Thymus (tissue), 11 donors: ENCODE measurements at regions not wholly inside any gene's neighbourhood (a gene's known extent, or its start where the extent isn't known, plus 50 kb on each side); places are given as distances from the start of the nearest gene placed in this dataset.

Experiments used
- DNase-seq, 9 donors: peaks; one replicate each; pipeline ENCODE4 v3.0.0-alpha.2; 2013; ENCODE audit warnings: low spot score in 9 of 9, low read depth in 6 of 9, missing footprints in 1 of 9
- H3K27ac ChIP-seq, 2 donors: one replicate each; pipeline ENCODE4 v1.5.1; 2013; ENCODE audit warnings: control low read depth in 1 of 2, low read depth in 1 of 2, low read length in 1 of 2, mild to moderate bottlenecking in 1 of 2, moderate library complexity in 1 of 2
- H3K27me3 ChIP-seq, 2 donors: one replicate each; pipeline ENCODE4 v1.5.1; 2013; ENCODE audit warnings: low read length in 1 of 2; ENCODE audit not compliant: control insufficient read depth in 2 of 2, insufficient read depth in 1 of 2
- H3K36me3 ChIP-seq, 2 donors: one replicate each; pipeline ENCODE4 v1.5.1; 2013; ENCODE audit warnings: low read length in 1 of 2, mild to moderate bottlenecking in 1 of 2, moderate library complexity in 1 of 2; ENCODE audit not compliant: control insufficient read depth in 2 of 2, insufficient read depth in 2 of 2
- H3K4me1 ChIP-seq, 2 donors: one replicate each; pipeline ENCODE4 v1.5.1; 2013; ENCODE audit warnings: low read length in 2 of 2; ENCODE audit not compliant: control insufficient read depth in 2 of 2, insufficient read depth in 2 of 2
- H3K4me3 ChIP-seq, 2 donors: one replicate each; pipeline ENCODE4 v1.5.1; 2013; ENCODE audit warnings: low read length in 2 of 2, control low read depth in 1 of 2, mild to moderate bottlenecking in 1 of 2
- H3K9me3 ChIP-seq, 2 donors: one replicate each; pipeline ENCODE4 v1.5.1; 2013; ENCODE audit warnings: low read length in 1 of 2, mild to moderate bottlenecking in 1 of 2; ENCODE audit not compliant: control insufficient read depth in 2 of 2, insufficient read depth in 1 of 2
- WGBS: extraction: QIAGEN DNeasy Blood & Tissue Kit; methylation state at CpG from one replicate; pipeline ENCODE4 v1.1.7; 2013; 5-methylcytosine and 5-hydroxymethylcytosine counted together
- donor health status: healthy.

DNA sequence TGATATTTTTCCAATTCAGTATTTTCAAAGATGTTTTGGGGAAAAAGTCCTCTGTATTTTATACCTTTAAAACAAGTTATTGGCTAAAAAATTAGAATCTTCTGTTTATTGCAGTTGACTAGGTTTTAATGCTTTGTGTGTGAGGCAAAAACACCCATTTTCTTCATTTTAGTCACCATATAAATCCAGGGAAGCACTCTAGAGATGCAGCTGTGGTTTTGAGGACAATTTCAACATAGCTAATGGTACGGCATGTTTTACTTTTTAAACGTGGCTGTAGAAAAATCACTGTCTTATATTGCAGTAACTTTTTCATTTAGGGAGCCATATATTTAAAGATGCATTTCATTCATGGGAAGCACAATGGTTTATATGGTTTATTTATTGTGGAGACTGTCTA is 129.1 kb upstream of the PITX2 start:
- Histone ChIP-seq H3K4me3 (no peak overlapping the region), H3K9me3 (no peaks in the 10 kb centered on the region), H3K27me3 (no peaks in the 10 kb centered on the region), H3K36me3 (no peaks in the 10 kb centered on the region), H3K27ac (no peak overlapping the region), H3K4me1 (no peaks in the 10 kb centered on the region)
- 88% methylated on average over 2 of the region's 2 CpGs for WGBS
- no peak for DNase-seq

DNA sequence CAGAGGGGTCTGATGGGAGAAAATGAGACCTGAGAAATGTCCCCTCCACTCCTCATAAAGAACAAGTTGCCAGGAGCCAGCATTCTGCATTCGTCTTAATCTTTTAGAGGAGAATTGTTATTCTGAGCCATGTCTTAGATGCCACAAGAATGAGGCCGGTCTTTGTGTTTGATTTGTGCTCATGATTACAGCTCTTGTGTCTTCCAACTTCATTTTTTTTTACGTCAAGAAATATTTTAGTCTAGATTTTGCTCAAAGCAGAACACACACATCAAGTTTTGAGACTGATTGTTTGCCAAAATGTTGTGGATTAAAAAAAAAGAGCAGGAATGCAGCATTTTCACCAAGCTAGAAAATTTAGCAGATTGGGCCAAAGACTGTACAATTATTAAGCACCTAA is 130.6 kb upstream of the PITX2 start:
- no peak overlapping the region for H3K4me3 ChIP-seq
- no peaks in the 10 kb centered on the region for H3K4me1 ChIP-seq
- 91% methylated on average over 3 of the region's 3 CpGs for WGBS
- no peak for DNase-seq
- no peaks in the 10 kb centered on the region for H3K36me3 ChIP-seq
- no peaks in the 10 kb centered on the region for H3K9me3 ChIP-seq
- H3K27me3 ChIP-seq = no peaks in the 10 kb centered on the region
- H3K27ac ChIP-seq = no peak overlapping the region

- H3K27ac ChIP-seq = no peak overlapping the region
- WGBS = 94% methylated on average over 2 of the region's 2 CpGs
These were observed 131.8 kb upstream of the PITX2 start for GRCh38 chr4:110754716-110755115.

GRCh38 chr4:110769578-110769977 is 146.7 kb upstream of the PITX2 start:
- no peak overlapping the region for H3K27ac ChIP-seq
- H3K36me3 ChIP-seq = no peaks in the 10 kb centered on the region
- no peak overlapping the region for H3K4me3 ChIP-seq
- H3K9me3 ChIP-seq = no peaks in the 10 kb centered on the region
- DNase-seq = no peak
- WGBS = 47% methylated on average over 2 of the region's 2 CpGs
- H3K27me3 ChIP-seq = no peaks in the 10 kb centered on the region
- no peaks in the 10 kb centered on the region for H3K4me1 ChIP-seq

More at GRCh38 chr4:110754716-110755115, 131.8 kb upstream of the PITX2 start:
- H3K4me3 ChIP-seq = no peak overlapping the region
- no peaks in the 10 kb centered on the region for H3K9me3 ChIP-seq
- H3K27me3 ChIP-seq = no peaks in the 10 kb centered on the region
- no peaks in the 10 kb centered on the region for H3K36me3 ChIP-seq
- DNase-seq = no peak
- no peaks in the 10 kb centered on the region for H3K4me1 ChIP-seq

GRCh38 chr4:110770353-110770752 is 147.5 kb upstream of the PITX2 start:
- no peaks in the 10 kb centered on the region for H3K4me1 ChIP-seq
- H3K27me3 ChIP-seq = no peaks in the 10 kb centered on the region
- no peak for DNase-seq
- WGBS = 56% methylated on average over 3 of the region's 3 CpGs
- H3K9me3 ChIP-seq = no peaks in the 10 kb centered on the region
- no peak overlapping the region for H3K27ac ChIP-seq
- H3K4me3 ChIP-seq = no peak overlapping the region
- no peaks in the 10 kb centered on the region for H3K36me3 ChIP-seq

- no peak overlapping the region for H3K4me3 ChIP-seq
- H3K36me3 ChIP-seq = no peaks in the 10 kb centered on the region
- H3K27me3 ChIP-seq = no peaks in the 10 kb centered on the region
- no peaks in the 10 kb centered on the region for H3K9me3 ChIP-seq
- H3K27ac ChIP-seq = no peak overlapping the region
- WGBS = 94% methylated on average over 2 of the region's 2 CpGs
- H3K4me1 ChIP-seq = no peaks in the 10 kb centered on the region
- DNase-seq = no peak
These were observed 155.6 kb upstream of the PITX2 start for GRCh38 chr4:110778521-110778920.

DNA sequence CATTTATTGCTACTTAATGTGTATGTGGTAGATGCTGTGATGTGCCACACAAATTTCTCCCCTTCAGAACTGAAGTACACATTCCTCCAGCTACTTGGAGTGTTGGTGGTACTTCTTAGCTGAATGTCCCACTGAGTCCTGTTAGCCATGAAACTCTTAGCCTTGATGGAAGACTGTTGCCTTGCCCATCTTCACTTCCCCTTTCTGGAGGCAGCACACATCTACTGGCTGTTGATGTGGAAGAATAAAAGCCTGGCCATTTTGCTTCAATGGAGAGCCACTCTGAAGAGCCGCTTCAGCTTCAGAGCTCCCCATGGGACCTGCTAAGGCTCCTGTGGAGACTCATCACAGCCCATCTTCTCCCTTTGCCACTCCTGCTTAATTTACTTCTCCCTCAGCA is 157.7 kb upstream of the PITX2 start:
- Histone ChIP-seq H3K27ac (no peak overlapping the region), H3K9me3 (no peaks in the 10 kb centered on the region), H3K4me3 (no peak overlapping the region), H3K4me1 (no peaks in the 10 kb centered on the region), H3K27me3 (no peaks in the 10 kb centered on the region), H3K36me3 (no peaks in the 10 kb centered on the region)
- no peak for DNase-seq
- 98% methylated on average over 1 of the region's 1 CpG for WGBS

- WGBS = 70% methylated on average over 4 of the region's 4 CpGs
- Histone ChIP-seq H3K27ac (no peak overlapping the region), H3K4me1 (no peaks in the 10 kb centered on the region), H3K9me3 (no peaks in the 10 kb centered on the region), H3K4me3 (no peak overlapping the region), H3K36me3 (no peaks in the 10 kb centered on the region), H3K27me3 (no peaks in the 10 kb centered on the region)
- no peak for DNase-seq
These were observed 159.1 kb upstream of the PITX2 start for GRCh38 chr4:110781944-110782343.

GRCh38 chr4:110787109-110787508 is 164.2 kb upstream of the PITX2 start:
- H3K27ac ChIP-seq = no peak overlapping the region
- H3K4me1 ChIP-seq = no peaks in the 10 kb centered on the region
- no peak for DNase-seq
- H3K9me3 ChIP-seq = no peaks in the 10 kb centered on the region
- H3K27me3 ChIP-seq = no peaks in the 10 kb centered on the region
- WGBS = 92% methylated on average over 4 of the region's 4 CpGs
- no peak overlapping the region for H3K4me3 ChIP-seq
- no peaks in the 10 kb centered on the region for H3K36me3 ChIP-seq

DNA sequence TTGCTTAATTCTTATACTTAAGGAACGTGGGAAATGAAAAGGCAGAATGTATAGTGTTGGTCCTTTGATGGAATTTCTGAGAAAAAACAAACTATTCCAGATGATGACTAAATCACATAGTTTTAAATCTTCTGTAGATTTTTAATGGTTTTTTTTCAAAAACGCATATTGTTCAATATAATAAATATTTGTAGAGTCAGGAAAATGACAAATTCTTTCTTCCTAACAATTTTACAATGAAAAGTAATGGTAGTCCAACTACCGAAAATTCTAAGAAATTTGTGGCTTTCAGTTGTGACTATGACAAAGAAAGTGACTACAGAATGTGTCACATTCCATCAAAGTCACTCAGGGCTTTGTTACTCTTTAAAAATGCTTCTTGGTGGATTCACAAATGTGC is 164.8 kb upstream of the PITX2 start:
- Histone ChIP-seq H3K9me3 (no peaks in the 10 kb centered on the region), H3K36me3 (no peaks in the 10 kb centered on the region), H3K27me3 (no peaks in the 10 kb centered on the region), H3K4me3 (no peak overlapping the region), H3K4me1 (no peaks in the 10 kb centered on the region), H3K27ac (no peak overlapping the region)
- 89% methylated on average over 3 of the region's 3 CpGs for WGBS
- no peak for DNase-seq
